ENCODE measurements at regions not wholly inside any gene's neighbourhood (a gene's known extent, or its start where the extent isn't known, plus 50 kb on each side); places are given as distances from the start of the nearest gene placed in this dataset.

GRCh38 chr2:84040281-84040680 lies 418.8 kb downstream of the SUCLG1 start:
- Histone ChIP-seq H3K4me3 (ENCODE audit: insufficient read length, low read depth) (no peak overlapping the region), H3K36me3 (ENCODE audit: insufficient read depth, insufficient read length, low read length) (no peaks in the 10 kb centered on the region), H3K4me1 (ENCODE audit: insufficient read depth, insufficient read length) (no peaks in the 10 kb centered on the region), H3K9me3 (ENCODE audit: insufficient read depth, low read length) (no peaks in the 10 kb centered on the region), H3K27me3 (ENCODE audit: insufficient read depth, insufficient read length) (no peaks in the 10 kb centered on the region), H3K9ac (ENCODE audit: insufficient read length, low read depth) (no peak overlapping the region)
- no peak for TF ChIP-seq ZNF274 (IDR thresholded peaks at IDR 0.05; ENCODE audit: low read depth, low read length)
- TF ChIP-seq YY1 (IDR thresholded peaks at IDR 0.05; ENCODE audit: insufficient read depth, insufficient read length): no peak
- no peak for TF ChIP-seq SUZ12 (IDR thresholded peaks at IDR 0.05; ENCODE audit: extremely low read depth, insufficient read depth, insufficient read length)
- DNase-seq (ENCODE audit: low read depth, low spot score): no peak

GRCh38 chr2:84038866-84039265 lies 420.2 kb downstream of the SUCLG1 start:
- DNase-seq (ENCODE audit: low read depth, low spot score): no peak
- Histone ChIP-seq H3K9ac (ENCODE audit: insufficient read length, low read depth) (no peak overlapping the region), H3K27me3 (ENCODE audit: insufficient read depth, insufficient read length) (no peaks in the 10 kb centered on the region), H3K4me1 (ENCODE audit: insufficient read depth, insufficient read length) (no peaks in the 10 kb centered on the region), H3K4me3 (ENCODE audit: insufficient read length, low read depth) (no peak overlapping the region), H3K36me3 (ENCODE audit: insufficient read depth, insufficient read length, low read length) (no peaks in the 10 kb centered on the region), H3K9me3 (ENCODE audit: insufficient read depth, low read length) (no peaks in the 10 kb centered on the region)
- no peak for TF ChIP-seq YY1 (IDR thresholded peaks at IDR 0.05; ENCODE audit: insufficient read depth, insufficient read length)
- TF ChIP-seq SUZ12 (IDR thresholded peaks at IDR 0.05; ENCODE audit: extremely low read depth, insufficient read depth, insufficient read length): no peak
- no peak for TF ChIP-seq ZNF274 (IDR thresholded peaks at IDR 0.05; ENCODE audit: low read depth, low read length)

- Histone ChIP-seq H3K4me1 (ENCODE audit: insufficient read depth, insufficient read length) (no peaks in the 10 kb centered on the region), H3K27me3 (ENCODE audit: insufficient read depth, insufficient read length) (no peaks in the 10 kb centered on the region), H3K9ac (ENCODE audit: insufficient read length, low read depth) (no peak overlapping the region), H3K9me3 (ENCODE audit: insufficient read depth, low read length) (no peaks in the 10 kb centered on the region), H3K36me3 (ENCODE audit: insufficient read depth, insufficient read length, low read length) (no peaks in the 10 kb centered on the region), H3K4me3 (ENCODE audit: insufficient read length, low read depth) (no peak overlapping the region)
- no peak for TF ChIP-seq SUZ12 (IDR thresholded peaks at IDR 0.05; ENCODE audit: extremely low read depth, insufficient read depth, insufficient read length)
- no peak for TF ChIP-seq YY1 (IDR thresholded peaks at IDR 0.05; ENCODE audit: insufficient read depth, insufficient read length)
- no peak for TF ChIP-seq ZNF274 (IDR thresholded peaks at IDR 0.05; ENCODE audit: low read depth, low read length)
- no peak for DNase-seq (ENCODE audit: low read depth, low spot score)
Measured at GRCh38 chr2:84033347-84033974, 425.6 kb downstream of the SUCLG1 start.

- no peak for DNase-seq (ENCODE audit: low read depth, low spot score)
- H3K4me3 ChIP-seq (ENCODE audit: insufficient read length, low read depth): no peak overlapping the region
- H3K27me3 ChIP-seq (ENCODE audit: insufficient read depth, insufficient read length): no peaks in the 10 kb centered on the region
- H3K36me3 ChIP-seq (ENCODE audit: insufficient read depth, insufficient read length, low read length): no peaks in the 10 kb centered on the region
- no peaks in the 10 kb centered on the region for H3K9me3 ChIP-seq (ENCODE audit: insufficient read depth, low read length)
- H3K9ac ChIP-seq (ENCODE audit: insufficient read length, low read depth): no peak overlapping the region
- no peaks in the 10 kb centered on the region for H3K4me1 ChIP-seq (ENCODE audit: insufficient read depth, insufficient read length)
- no peak for TF ChIP-seq YY1 (IDR thresholded peaks at IDR 0.05; ENCODE audit: insufficient read depth, insufficient read length)
- TF ChIP-seq ZNF274 (IDR thresholded peaks at IDR 0.05; ENCODE audit: low read depth, low read length): no peak
- no peak for TF ChIP-seq SUZ12 (IDR thresholded peaks at IDR 0.05; ENCODE audit: extremely low read depth, insufficient read depth, insufficient read length)
Measured at GRCh38 chr2:84031312-84032050, 427.6 kb downstream of the SUCLG1 start.

GRCh38 chr2:84029903-84030575 lies 429.0 kb downstream of the SUCLG1 start:
- no peak overlapping the region for H3K4me3 ChIP-seq (ENCODE audit: insufficient read length, low read depth)
- no peaks in the 10 kb centered on the region for H3K4me1 ChIP-seq (ENCODE audit: insufficient read depth, insufficient read length)
- no peaks in the 10 kb centered on the region for H3K9me3 ChIP-seq (ENCODE audit: insufficient read depth, low read length)
- TF ChIP-seq SUZ12 (IDR thresholded peaks at IDR 0.05; ENCODE audit: extremely low read depth, insufficient read depth, insufficient read length) (no peak), YY1 (IDR thresholded peaks at IDR 0.05; ENCODE audit: insufficient read depth, insufficient read length) (no peak), ZNF274 (IDR thresholded peaks at IDR 0.05; ENCODE audit: low read depth, low read length) (no peak)
- no peak for DNase-seq (ENCODE audit: low read depth, low spot score)
- H3K9ac ChIP-seq (ENCODE audit: insufficient read length, low read depth): no peak overlapping the region
- no peaks in the 10 kb centered on the region for H3K36me3 ChIP-seq (ENCODE audit: insufficient read depth, insufficient read length, low read length)
- no peaks in the 10 kb centered on the region for H3K27me3 ChIP-seq (ENCODE audit: insufficient read depth, insufficient read length)

GRCh38 chr2:84026818-84027217 lies 432.3 kb downstream of the SUCLG1 start:
- Histone ChIP-seq H3K4me3 (ENCODE audit: insufficient read length, low read depth) (no peak overlapping the region), H3K9me3 (ENCODE audit: insufficient read depth, low read length) (no peaks in the 10 kb centered on the region), H3K36me3 (ENCODE audit: insufficient read depth, insufficient read length, low read length) (no peaks in the 10 kb centered on the region), H3K4me1 (ENCODE audit: insufficient read depth, insufficient read length) (no peaks in the 10 kb centered on the region), H3K27me3 (ENCODE audit: insufficient read depth, insufficient read length) (no peaks in the 10 kb centered on the region), H3K9ac (ENCODE audit: insufficient read length, low read depth) (no peak overlapping the region)
- DNase-seq (ENCODE audit: low read depth, low spot score): no peak
- TF ChIP-seq ZNF274 (IDR thresholded peaks at IDR 0.05; ENCODE audit: low read depth, low read length): no peak
- TF ChIP-seq YY1 (IDR thresholded peaks at IDR 0.05; ENCODE audit: insufficient read depth, insufficient read length): no peak
- TF ChIP-seq SUZ12 (IDR thresholded peaks at IDR 0.05; ENCODE audit: extremely low read depth, insufficient read depth, insufficient read length): no peak

Measured in NT2/D1 (cell line).